HL-60 (cell line): ENCODE measurements at regions not wholly inside any gene's neighbourhood (a gene's known extent, or its start where the extent isn't known, plus 50 kb on each side); places are given as distances from the start of the nearest gene placed in this dataset.

Experiments
- DNase-seq, 2 experiments: peaks; one replicate each; pipeline ENCODE4 v3.0.0-alpha.2; 2010 to 2020; ENCODE audit warnings: low read depth in 1 of 2, low spot score in 1 of 2
- H3K27ac ChIP-seq: fragments of 250-450 bp; sonication (Bioruptor Pico); replicated peaks from 2 replicates; pipeline ENCODE4 v1.5.1; 2020; ENCODE audit warnings: mild to moderate bottlenecking, moderate library complexity
- H3K27me3 ChIP-seq: fragments of 250-450 bp; sonication (Bioruptor Pico); 2 replicates; pipeline ENCODE4 v1.5.1; 2021; ENCODE audit warnings: mild to moderate bottlenecking, moderate library complexity; ENCODE audit not compliant: insufficient read depth, poor library complexity, severe bottlenecking
- H3K4me3 ChIP-seq: replicated peaks from 2 replicates; pipeline ENCODE4 v1.5.1; 2011; ENCODE audit warnings: mild to moderate bottlenecking, control low read depth, low read length; ENCODE audit not compliant: insufficient read depth
- GABPA ChIP-seq: IDR thresholded peaks from 2 replicates; pipeline ENCODE4 v1.6.1; 2012; ENCODE audit warnings: low read depth
- POLR2AphosphoS5 ChIP-seq: IDR thresholded peaks from 2 replicates; pipeline ENCODE4 v1.6.1; 2012; ENCODE audit warnings: low read depth
- SPI1 ChIP-seq: IDR thresholded peaks from 2 replicates; pipeline ENCODE4 v1.6.1; 2012; ENCODE audit warnings: low read depth, mild to moderate bottlenecking, borderline replicate concordance
- TF ChIP-seq, protein P1 (sequence below): IDR thresholded peaks from one replicate; pipeline ENCODE4 v1.5.1; 2011; ENCODE audit warnings: low read length, control low read depth, inconsistent platforms; ENCODE audit not compliant: insufficient read depth
- TF ChIP-seq, protein P2 (sequence below): IDR thresholded peaks from 2 replicates; pipeline ENCODE4 v1.6.1; 2012; ENCODE audit warnings: low read depth; ENCODE audit not compliant: insufficient replicate concordance

DNA sequence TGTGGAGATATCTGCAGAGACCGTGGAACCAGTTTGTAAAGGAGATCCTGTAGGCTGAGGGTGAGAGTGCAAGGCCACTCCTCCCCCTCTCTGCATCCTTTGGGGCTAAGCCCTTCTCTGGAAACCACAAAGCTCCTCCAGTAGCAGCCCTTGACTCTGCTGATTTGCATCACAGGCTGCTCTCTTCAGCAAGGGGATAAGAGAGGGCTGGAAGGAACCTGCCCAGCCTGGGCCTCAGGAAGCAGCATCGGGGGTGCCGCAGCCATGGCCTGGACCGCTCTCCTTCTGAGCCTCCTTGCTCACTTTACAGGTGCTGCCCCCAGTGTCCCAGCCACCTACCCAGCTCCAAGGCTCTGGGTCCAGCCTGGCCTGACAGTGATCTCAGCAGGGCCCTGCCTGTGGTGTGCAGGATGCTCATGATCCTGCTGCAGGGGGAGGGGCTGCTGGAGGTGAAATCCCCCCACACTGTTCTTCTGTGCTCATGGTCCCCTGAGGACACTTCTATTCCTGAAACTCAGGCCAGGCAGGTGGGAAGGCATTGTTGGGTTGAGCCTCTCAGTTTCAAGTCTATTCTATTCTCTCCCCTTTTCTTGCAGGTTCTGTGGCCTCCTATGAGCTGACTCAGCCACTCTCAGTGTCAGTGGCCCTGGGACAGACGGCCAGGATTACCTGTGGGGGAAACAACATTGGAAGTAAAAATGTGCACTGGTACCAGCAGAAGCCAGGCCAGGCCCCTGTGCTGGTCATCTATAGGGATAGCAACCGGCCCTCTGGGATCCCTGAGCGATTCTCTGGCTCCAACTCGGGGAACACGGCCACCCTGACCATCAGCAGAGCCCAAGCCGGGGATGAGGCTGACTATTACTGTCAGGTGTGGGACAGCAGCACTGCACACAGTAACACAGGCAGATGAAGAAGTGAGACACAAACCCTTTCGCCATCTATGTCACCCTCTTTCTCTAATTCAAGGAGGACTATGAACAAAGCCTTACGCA is 68.5 kb upstream of the IGLL5 start:
- TF ChIP-seq POLR2AphosphoS5 = no peak
- no peak for TF ChIP-seq GABPA
- TF ChIP-seq, protein P1, sequence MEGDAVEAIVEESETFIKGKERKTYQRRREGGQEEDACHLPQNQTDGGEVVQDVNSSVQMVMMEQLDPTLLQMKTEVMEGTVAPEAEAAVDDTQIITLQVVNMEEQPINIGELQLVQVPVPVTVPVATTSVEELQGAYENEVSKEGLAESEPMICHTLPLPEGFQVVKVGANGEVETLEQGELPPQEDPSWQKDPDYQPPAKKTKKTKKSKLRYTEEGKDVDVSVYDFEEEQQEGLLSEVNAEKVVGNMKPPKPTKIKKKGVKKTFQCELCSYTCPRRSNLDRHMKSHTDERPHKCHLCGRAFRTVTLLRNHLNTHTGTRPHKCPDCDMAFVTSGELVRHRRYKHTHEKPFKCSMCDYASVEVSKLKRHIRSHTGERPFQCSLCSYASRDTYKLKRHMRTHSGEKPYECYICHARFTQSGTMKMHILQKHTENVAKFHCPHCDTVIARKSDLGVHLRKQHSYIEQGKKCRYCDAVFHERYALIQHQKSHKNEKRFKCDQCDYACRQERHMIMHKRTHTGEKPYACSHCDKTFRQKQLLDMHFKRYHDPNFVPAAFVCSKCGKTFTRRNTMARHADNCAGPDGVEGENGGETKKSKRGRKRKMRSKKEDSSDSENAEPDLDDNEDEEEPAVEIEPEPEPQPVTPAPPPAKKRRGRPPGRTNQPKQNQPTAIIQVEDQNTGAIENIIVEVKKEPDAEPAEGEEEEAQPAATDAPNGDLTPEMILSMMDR = no peak
- no peak for TF ChIP-seq SPI1
- TF ChIP-seq, protein P2, sequence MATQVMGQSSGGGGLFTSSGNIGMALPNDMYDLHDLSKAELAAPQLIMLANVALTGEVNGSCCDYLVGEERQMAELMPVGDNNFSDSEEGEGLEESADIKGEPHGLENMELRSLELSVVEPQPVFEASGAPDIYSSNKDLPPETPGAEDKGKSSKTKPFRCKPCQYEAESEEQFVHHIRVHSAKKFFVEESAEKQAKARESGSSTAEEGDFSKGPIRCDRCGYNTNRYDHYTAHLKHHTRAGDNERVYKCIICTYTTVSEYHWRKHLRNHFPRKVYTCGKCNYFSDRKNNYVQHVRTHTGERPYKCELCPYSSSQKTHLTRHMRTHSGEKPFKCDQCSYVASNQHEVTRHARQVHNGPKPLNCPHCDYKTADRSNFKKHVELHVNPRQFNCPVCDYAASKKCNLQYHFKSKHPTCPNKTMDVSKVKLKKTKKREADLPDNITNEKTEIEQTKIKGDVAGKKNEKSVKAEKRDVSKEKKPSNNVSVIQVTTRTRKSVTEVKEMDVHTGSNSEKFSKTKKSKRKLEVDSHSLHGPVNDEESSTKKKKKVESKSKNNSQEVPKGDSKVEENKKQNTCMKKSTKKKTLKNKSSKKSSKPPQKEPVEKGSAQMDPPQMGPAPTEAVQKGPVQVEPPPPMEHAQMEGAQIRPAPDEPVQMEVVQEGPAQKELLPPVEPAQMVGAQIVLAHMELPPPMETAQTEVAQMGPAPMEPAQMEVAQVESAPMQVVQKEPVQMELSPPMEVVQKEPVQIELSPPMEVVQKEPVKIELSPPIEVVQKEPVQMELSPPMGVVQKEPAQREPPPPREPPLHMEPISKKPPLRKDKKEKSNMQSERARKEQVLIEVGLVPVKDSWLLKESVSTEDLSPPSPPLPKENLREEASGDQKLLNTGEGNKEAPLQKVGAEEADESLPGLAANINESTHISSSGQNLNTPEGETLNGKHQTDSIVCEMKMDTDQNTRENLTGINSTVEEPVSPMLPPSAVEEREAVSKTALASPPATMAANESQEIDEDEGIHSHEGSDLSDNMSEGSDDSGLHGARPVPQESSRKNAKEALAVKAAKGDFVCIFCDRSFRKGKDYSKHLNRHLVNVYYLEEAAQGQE = no peak
- Histone ChIP-seq H3K27me3 (no peaks in the 10 kb centered on the region), H3K27ac (no peak overlapping the region), H3K4me3 (no peak overlapping the region)
- peak in 1 of 2 experiments; percentile 43 for DNase-seq

DNA sequence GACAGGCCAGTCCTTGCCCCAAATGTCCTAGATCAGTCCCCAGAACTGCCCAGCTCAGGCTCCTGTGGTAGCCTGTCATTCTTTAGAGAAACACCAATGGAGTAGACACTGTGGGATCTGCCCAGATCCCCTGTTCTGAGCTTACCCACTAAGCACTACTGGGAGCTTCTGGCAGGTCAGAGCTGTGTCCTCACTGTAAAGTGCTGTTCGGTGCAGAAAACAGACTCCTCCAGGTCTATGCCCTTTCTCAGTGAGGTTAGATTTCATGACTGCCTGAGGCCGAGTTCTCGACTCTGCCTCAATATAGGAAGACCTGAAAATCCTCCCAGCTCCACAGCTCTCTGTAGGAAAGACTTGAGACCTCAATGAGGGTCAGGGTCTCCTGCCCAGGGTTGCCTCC is 67.5 kb upstream of the IGLL5 start:
- TF ChIP-seq POLR2AphosphoS5 (no peak), GABPA (no peak), SPI1 (no peak)
- TF ChIP-seq, protein P1 = no peak
- TF ChIP-seq, protein P2 = no peak
- DNase-seq = no peak
- no peak overlapping the region for H3K27ac ChIP-seq
- H3K27me3 ChIP-seq = peaks cover under 1% of the 10 kb centered on the region
- no peak overlapping the region for H3K4me3 ChIP-seq

DNA sequence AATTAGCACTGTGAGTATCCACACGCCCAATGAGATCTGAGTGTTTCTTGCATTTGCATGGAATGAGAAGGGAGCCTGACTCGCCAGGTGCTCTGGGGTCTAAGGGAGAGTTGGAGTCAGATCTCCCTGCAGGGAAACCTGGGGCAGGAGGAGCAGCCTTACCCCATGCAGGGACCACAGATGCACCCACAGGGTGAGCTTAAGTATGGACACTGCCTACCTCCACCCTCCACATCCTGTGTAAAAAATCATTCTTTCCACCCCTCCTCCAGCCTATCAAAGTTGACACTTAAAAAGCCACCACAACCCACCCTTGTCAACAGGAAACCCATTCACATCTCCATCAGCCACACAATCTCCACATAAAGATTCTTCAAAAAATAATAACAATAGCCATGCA is 67.0 kb upstream of the IGLL5 start:
- Histone ChIP-seq H3K27ac (no peak overlapping the region), H3K4me3 (no peak overlapping the region), H3K27me3 (peaks cover 3% of the 10 kb centered on the region)
- TF ChIP-seq, protein P1 = no peak
- TF ChIP-seq POLR2AphosphoS5 = no peak
- TF ChIP-seq, protein P2 = no peak
- TF ChIP-seq SPI1 = no peak
- no peak for TF ChIP-seq GABPA
- no peak for DNase-seq
